HepG2 (cell line): ENCODE measurements at regions not wholly inside any gene's neighbourhood (a gene's known extent, or its start where the extent isn't known, plus 50 kb on each side); places are given as distances from the start of the nearest gene placed in this dataset.

Experiments used
- ATAC-seq: fragments of 200-7000 bp; cut with Tn5 transposase; 3 replicates; pipeline ENCODE4 v1.9.1; 2020; ENCODE audit warnings: mild to moderate bottlenecking, moderate library complexity
- BruUV-seq: library from RNA; stranded (reverse); fragments of 400-500 nt; replicated peaks from 2 replicates; lab custom pipeline; 2021; lab: Mats Ljungman, UMichigan
- CTCF ChIA-PET: fragments of 300-600 bp; formaldehyde crosslinking; extraction: SDS; loops from one replicate; lab custom pipeline; 2021; ENCODE audit warnings: low total read pairs, inconsistent platforms, low intra/inter-chr PET ratio; lab: Yijun Ruan, JAX
- POLR2A ChIA-PET: fragments of 350-600 bp; sonication (Branson Sonifier 250); formaldehyde crosslinking; loops from one replicate; lab custom pipeline; 2020; ENCODE audit warnings: antibody characterized with exemption, inconsistent platforms; lab: Yijun Ruan, JAX
- DNase-seq: peaks from one replicate; pipeline ENCODE4 v3.0.0-alpha.2; 2015; ENCODE audit warnings: low spot score
- FAIRE-seq: peaks from 3 replicates; lab custom pipeline; 2011; peaks lifted over from hg19 to GRCh38; lab: Jason Lieb, UNC
- H2AFZ ChIP-seq: one replicate; pipeline ENCODE4 v1.6.1; 2011; ENCODE audit warnings: low read length, inconsistent platforms
- H3K27ac ChIP-seq: fragments of 300-600 bp; 3 replicates; pipeline ENCODE4 v1.8.0; 2011; ENCODE audit warnings: mixed run types, mild to moderate bottlenecking, mixed read lengths, low read length, inconsistent platforms; ENCODE audit not compliant: insufficient read depth; ENCODE audit errors: extremely low read length
- H3K27me3 ChIP-seq, 2 experiments: fragments of 200-600 bp in 1 of 2; 2 replicates in 1 of 2; 3 replicates in 1 of 2; pipeline versions ENCODE4 v1.6.0 to v1.8.0; 2011; ENCODE audit warnings: low read length in 2 of 2, mild to moderate bottlenecking in 2 of 2, moderate library complexity in 2 of 2, inconsistent platforms in 1 of 2; ENCODE audit not compliant: insufficient read depth in 2 of 2, control insufficient read depth in 1 of 2
- H3K36me3 ChIP-seq, 2 experiments: fragments of 200-600 bp in 1 of 2; replicated peaks in 1 of 2; 2 replicates in 1 of 2; 3 replicates in 1 of 2; pipeline versions ENCODE4 v1.5.1 to v1.8.0; 2011; ENCODE audit warnings: low read length in 2 of 2, inconsistent platforms in 1 of 2; ENCODE audit not compliant: insufficient read depth in 2 of 2, control insufficient read depth in 1 of 2
- H3K4me1 ChIP-seq: 2 replicates; pipeline ENCODE4 v1.5.1; 2012; ENCODE audit warnings: low read length, inconsistent platforms; ENCODE audit not compliant: insufficient read depth
- H3K4me2 ChIP-seq: 2 replicates; pipeline ENCODE4 v1.6.0; 2011; ENCODE audit warnings: low read depth, low read length, inconsistent platforms
- H3K4me3 ChIP-seq, 3 experiments: fragments of 200-600 bp in 1 of 3; sonication (generic), shearing (Covaris generic) in 1 of 3; replicated peaks in 1 of 3; 2 replicates each; pipeline ENCODE4 v1.5.1; 2011 to 2016; ENCODE audit warnings: low read length in 3 of 3, inconsistent platforms in 2 of 3, low read depth in 2 of 3, mild to moderate bottlenecking in 2 of 3, control low read depth in 1 of 3, mixed read lengths in 1 of 3; ENCODE audit not compliant: insufficient read depth in 1 of 3
- H3K79me2 ChIP-seq: one replicate; pipeline ENCODE4 v1.6.1; 2011; ENCODE audit warnings: low read length, inconsistent platforms; ENCODE audit not compliant: insufficient read depth
- H3K9ac ChIP-seq: 2 replicates; pipeline ENCODE4 v1.6.0; 2011; ENCODE audit warnings: mild to moderate bottlenecking, low read depth, low read length, inconsistent platforms; ENCODE audit not compliant: insufficient read depth
- H3K9me3 ChIP-seq: 2 replicates; pipeline ENCODE4 v1.5.1; 2012; ENCODE audit warnings: mild to moderate bottlenecking, low read length
- H4K20me1 ChIP-seq: 2 replicates; pipeline ENCODE4 v1.6.0; 2011; ENCODE audit warnings: inconsistent platforms, mild to moderate bottlenecking, low read length, moderate library complexity; ENCODE audit not compliant: insufficient read depth
- CREM ChIP-seq, 2 experiments: sonication (generic) in 1 of 2; formaldehyde crosslinking in 1 of 2; IDR thresholded peaks; 2 replicates each; pipeline versions ENCODE4 v1.4.0 to v1.6.1; 2016 to 2020; ENCODE audit warnings: antibody characterized with exemption in 1 of 2, mild to moderate bottlenecking in 1 of 2, missing genetic modification reagents in 1 of 2
- NFKB2 ChIP-seq: sonication (generic); formaldehyde crosslinking; IDR thresholded peaks from 2 replicates; pipeline ENCODE4 v1.4.0; 2020; ENCODE audit warnings: missing genetic modification reagents, borderline replicate concordance
- SETDB1 ChIP-seq: sonication (generic); formaldehyde crosslinking; IDR thresholded peaks from 2 replicates; pipeline ENCODE4 v1.5.1; 2020; ENCODE audit warnings: missing genetic modification reagents, mild to moderate bottlenecking, borderline replicate concordance
- SMAD1 ChIP-seq: sonication (generic); formaldehyde crosslinking; IDR thresholded peaks from 2 replicates; pipeline ENCODE4 v1.4.0; 2020; ENCODE audit warnings: missing genetic modification reagents, low read depth, mild to moderate bottlenecking, borderline replicate concordance
- ZFP36L2 ChIP-seq: sonication (generic); formaldehyde crosslinking; IDR thresholded peaks from 2 replicates; pipeline ENCODE4 v1.4.0; 2020; ENCODE audit warnings: missing genetic modification reagents
- ZNF562 ChIP-seq: sonication (generic); formaldehyde crosslinking; IDR thresholded peaks from 2 replicates; pipeline ENCODE4 v1.8.0; 2022; ENCODE audit warnings: missing genetic modification reagents, borderline replicate concordance
- ZNF607 ChIP-seq: sonication (generic); formaldehyde crosslinking; IDR thresholded peaks from 2 replicates; pipeline ENCODE4 v1.5.1; 2020; ENCODE audit warnings: missing genetic modification reagents, mild to moderate bottlenecking, borderline replicate concordance
- ZNF780A ChIP-seq: sonication (generic); formaldehyde crosslinking; IDR thresholded peaks from 2 replicates; pipeline ENCODE4 v1.8.0; 2022; ENCODE audit warnings: mild to moderate bottlenecking, missing genetic modification reagents, moderate library complexity
- ZNF879 ChIP-seq: sonication (generic); formaldehyde crosslinking; IDR thresholded peaks from 2 replicates; pipeline ENCODE4 v1.8.1; 2023; ENCODE audit warnings: missing genetic modification reagents
- WGBS: methylation state at CpG from one replicate; pipeline ENCODE4 v1.1.6; 2017; ENCODE audit warnings: low lambda C conversion rate; 5-methylcytosine and 5-hydroxymethylcytosine counted together
- in situ Hi-C: cut with HindIII; loops from 2 replicates; pipeline ENCODE4 v1.10.0; 2017; ENCODE audit warnings: low pct_unique_long_range_greater_than_20kb; ENCODE audit not compliant: extremely low pct_ligation_motif_present
- intact Hi-C: fragments of 100-400 bp; cut with micrococcal nuclease; formaldehyde crosslinking; loops from one replicate; pipeline ENCODE4 v1.10.0; 2022; ENCODE audit not compliant: unreplicated experiment
- TF ChIP-seq, protein P1 (sequence below): sonication (generic); formaldehyde crosslinking; conservative IDR thresholded peaks from 2 replicates; pipeline ENCODE4 v1.8.0; 2022; ENCODE audit warnings: low read depth, missing genetic modification reagents
- TF ChIP-seq, protein P2 (sequence below): sonication (generic); formaldehyde crosslinking; IDR thresholded peaks from 2 replicates; pipeline ENCODE4 v1.5.0; 2020; ENCODE audit warnings: missing genetic modification reagents

DNA sequence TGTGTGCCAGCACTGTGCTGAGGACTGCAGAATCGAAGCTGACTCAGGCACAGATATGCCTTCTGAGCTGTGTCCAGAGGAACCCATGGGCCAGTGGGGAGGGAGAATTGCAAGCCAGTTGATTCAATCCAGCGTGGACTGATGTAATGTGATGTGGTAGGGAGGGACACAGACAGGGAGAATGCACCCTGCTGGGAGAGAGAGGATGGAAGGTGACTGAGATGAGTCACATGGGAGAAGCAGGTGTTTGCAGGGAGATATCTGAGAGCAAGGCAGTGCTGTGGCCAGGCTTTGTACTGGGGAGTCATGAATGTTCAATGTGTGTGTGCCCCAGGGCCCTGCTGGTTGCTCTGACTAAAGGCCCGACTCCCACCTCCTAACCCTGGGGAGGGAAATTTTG, 75.7 kb downstream of the IRX1 start:
- TF ChIP-seq SETDB1 (no peak), ZNF879 (CRISPR knock-in tag) (no peak), ZNF562 (CRISPR knock-in tag) (no peak), ZNF607 (CRISPR knock-in tag) (no peak), SMAD1 (CRISPR knock-in tag) (no peak), NFKB2 (CRISPR knock-in tag) (no peak), CREM (IDR thresholded peaks at IDR 0.05) (no peak), CREM (CRISPR knock-in tag; IDR thresholded peaks at IDR 0.05) (no peak), ZFP36L2 (CRISPR knock-in tag) (no peak), ZNF780A (CRISPR knock-in tag) (no peak)
- TF ChIP-seq, protein P1, sequence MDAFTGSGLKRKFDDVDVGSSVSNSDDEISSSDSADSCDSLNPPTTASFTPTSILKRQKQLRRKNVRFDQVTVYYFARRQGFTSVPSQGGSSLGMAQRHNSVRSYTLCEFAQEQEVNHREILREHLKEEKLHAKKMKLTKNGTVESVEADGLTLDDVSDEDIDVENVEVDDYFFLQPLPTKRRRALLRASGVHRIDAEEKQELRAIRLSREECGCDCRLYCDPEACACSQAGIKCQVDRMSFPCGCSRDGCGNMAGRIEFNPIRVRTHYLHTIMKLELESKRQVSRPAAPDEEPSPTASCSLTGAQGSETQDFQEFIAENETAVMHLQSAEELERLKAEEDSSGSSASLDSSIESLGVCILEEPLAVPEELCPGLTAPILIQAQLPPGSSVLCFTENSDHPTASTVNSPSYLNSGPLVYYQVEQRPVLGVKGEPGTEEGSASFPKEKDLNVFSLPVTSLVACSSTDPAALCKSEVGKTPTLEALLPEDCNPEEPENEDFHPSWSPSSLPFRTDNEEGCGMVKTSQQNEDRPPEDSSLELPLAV (CRISPR knock-in tag), result no peak
- TF ChIP-seq, protein P2, sequence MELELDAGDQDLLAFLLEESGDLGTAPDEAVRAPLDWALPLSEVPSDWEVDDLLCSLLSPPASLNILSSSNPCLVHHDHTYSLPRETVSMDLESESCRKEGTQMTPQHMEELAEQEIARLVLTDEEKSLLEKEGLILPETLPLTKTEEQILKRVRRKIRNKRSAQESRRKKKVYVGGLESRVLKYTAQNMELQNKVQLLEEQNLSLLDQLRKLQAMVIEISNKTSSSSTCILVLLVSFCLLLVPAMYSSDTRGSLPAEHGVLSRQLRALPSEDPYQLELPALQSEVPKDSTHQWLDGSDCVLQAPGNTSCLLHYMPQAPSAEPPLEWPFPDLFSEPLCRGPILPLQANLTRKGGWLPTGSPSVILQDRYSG (CRISPR knock-in tag), result no peak
- TF ChIP-seq, all 625 proteins: peak for 0
- in situ Hi-C loops (no loop called here), intact Hi-C loops (no loop called here)
- POLR2A ChIA-PET, result no interaction called here
- Histone ChIP-seq H2AFZ (no peak overlapping the region), H3K4me3 (no peak overlapping the region), H4K20me1 (no peaks in the 10 kb centered on the region), H3K9ac (no peak overlapping the region), H3K36me3 (no peaks in the 10 kb centered on the region), H3K4me1 (no peaks in the 10 kb centered on the region), H3K27ac (no peak overlapping the region), H3K9me3 (no peaks in the 10 kb centered on the region), H3K4me2 (no peak overlapping the region), H3K79me2 (no peaks in the 10 kb centered on the region), H3K27me3 (peaks cover 0 to 5% of the 10 kb centered on the region in 2 experiments; a peak in 1 of 5 replicates)
- CTCF ChIA-PET, result no interaction called here
- ATAC-seq, result no peak
- no peak for DNase-seq
- no peak for FAIRE-seq
- WGBS, result 3% methylated on average over 3 of the region's 3 CpGs
- no TSS peak for BruUV-seq
